HEK293 (cell line): ENCODE measurements at regions not wholly inside any gene's neighbourhood (a gene's known extent, or its start where the extent isn't known, plus 50 kb on each side); places are given as distances from the start of the nearest gene placed in this dataset.

Experiments used
- CTCF ChIA-PET: fragments of 350-600 bp; formaldehyde crosslinking; extraction: SDS; loops from one replicate; lab custom pipeline; 2021; ENCODE audit warnings: antibody characterized with exemption; lab: Yijun Ruan, JAX
- POLR2A ChIA-PET: fragments of 300-600 bp; formaldehyde crosslinking; extraction: SDS; loops from one replicate; lab custom pipeline; 2020; ENCODE audit warnings: antibody characterized with exemption, inconsistent platforms; lab: Yijun Ruan, JAX
- H3K27ac ChIP-seq: fragments of 200-500 bp; sonication (Bioruptor generic); 2 replicates; pipeline ENCODE4 v1.5.1; 2014; ENCODE audit warnings: low read depth, low read length, control low read depth, inconsistent platforms; ENCODE audit errors: extremely low read depth
- H3K36me3 ChIP-seq, 2 experiments: fragments of 200-500 bp in 1 of 2; sonication (Bioruptor generic) in 1 of 2; 1 replicate in 1 of 2; 2 replicates in 1 of 2; pipeline ENCODE4 v1.5.1; 2014 to 2017; ENCODE audit warnings: inconsistent platforms in 2 of 2, low read length in 2 of 2; ENCODE audit not compliant: control insufficient read depth in 2 of 2, insufficient read depth in 1 of 2
- H3K4me1 ChIP-seq: fragments of 200-500 bp; sonication (Bioruptor generic); 2 replicates; pipeline ENCODE4 v1.5.1; 2014; ENCODE audit warnings: mild to moderate bottlenecking, low read length, inconsistent platforms; ENCODE audit not compliant: control insufficient read depth, insufficient read depth
- H3K4me3 ChIP-seq: 2 replicates; pipeline ENCODE4 v1.5.1; 2011; ENCODE audit warnings: low read depth, mild to moderate bottlenecking, control low read depth, low read length, moderate library complexity
- H3K9me3 ChIP-seq: fragments of 200-500 bp; sonication (Bioruptor generic); 2 replicates; pipeline ENCODE4 v1.5.1; 2014; ENCODE audit warnings: low read depth, low read length, inconsistent platforms; ENCODE audit not compliant: control insufficient read depth, insufficient read depth
- ATF2 ChIP-seq: fragments of 450-650 bp; formaldehyde crosslinking; IDR thresholded peaks from 2 replicates; pipeline ENCODE4 v1.5.1; 2016; ENCODE audit warnings: missing biosample characterization, missing genetic modification characterization, low read depth
- KLF16 ChIP-seq: fragments of 450-650 bp; formaldehyde crosslinking; IDR thresholded peaks from 2 replicates; pipeline ENCODE4 v1.5.1; 2017; ENCODE audit warnings: missing biosample characterization, missing genetic modification characterization
- KLF7 ChIP-seq: fragments of 450-650 bp; formaldehyde crosslinking; IDR thresholded peaks from 2 replicates; pipeline ENCODE4 v1.5.1; 2016; ENCODE audit warnings: missing biosample characterization, missing genetic modification characterization, borderline replicate concordance
- MZF1 ChIP-seq: fragments of 450-650 bp; formaldehyde crosslinking; IDR thresholded peaks from 2 replicates; pipeline ENCODE4 v1.5.1; 2017; ENCODE audit warnings: missing biosample characterization, missing genetic modification characterization, borderline replicate concordance
- PRDM6 ChIP-seq: fragments of 450-650 bp; formaldehyde crosslinking; IDR thresholded peaks from 2 replicates; pipeline ENCODE4 v1.5.1; 2017; ENCODE audit warnings: missing biosample characterization, missing genetic modification characterization
- REPIN1 ChIP-seq: fragments of 450-650 bp; formaldehyde crosslinking; IDR thresholded peaks from 2 replicates; pipeline ENCODE4 v1.5.1; 2017; ENCODE audit warnings: missing biosample characterization, missing genetic modification characterization, low read depth
- WT1 ChIP-seq: fragments of 450-650 bp; formaldehyde crosslinking; IDR thresholded peaks from 2 replicates; pipeline ENCODE4 v1.5.1; 2016; ENCODE audit warnings: missing biosample characterization, missing genetic modification characterization
- YY1 ChIP-seq: fragments of 450-650 bp; formaldehyde crosslinking; IDR thresholded peaks from 2 replicates; pipeline ENCODE4 v1.5.1; 2018; ENCODE audit warnings: missing biosample characterization, missing genetic modification characterization
- ZBTB8A ChIP-seq: fragments of 450-650 bp; formaldehyde crosslinking; IDR thresholded peaks from 2 replicates; pipeline ENCODE4 v1.5.1; 2016; ENCODE audit warnings: missing biosample characterization, missing genetic modification characterization
- ZNF302 ChIP-seq: fragments of 450-650 bp; formaldehyde crosslinking; IDR thresholded peaks from 2 replicates; pipeline ENCODE4 v1.5.1; 2016; ENCODE audit warnings: missing biosample characterization, missing genetic modification characterization, low read depth
- ZNF324 ChIP-seq: fragments of 450-650 bp; formaldehyde crosslinking; IDR thresholded peaks from 2 replicates; pipeline ENCODE4 v1.5.1; 2016; ENCODE audit warnings: missing biosample characterization, missing genetic modification characterization
- ZNF341 ChIP-seq: fragments of 450-650 bp; formaldehyde crosslinking; IDR thresholded peaks from 2 replicates; pipeline ENCODE4; 2016; ENCODE audit warnings: low read depth, missing biosample characterization, missing genetic modification characterization
- ZNF366 ChIP-seq: fragments of 450-650 bp; formaldehyde crosslinking; conservative IDR thresholded peaks from 2 replicates; pipeline ENCODE4 v1.5.1; 2016; ENCODE audit warnings: missing biosample characterization, missing genetic modification characterization
- ZNF394 ChIP-seq: fragments of 450-650 bp; formaldehyde crosslinking; IDR thresholded peaks from 2 replicates; pipeline ENCODE4 v1.5.1; 2016; ENCODE audit warnings: missing biosample characterization, missing genetic modification characterization, mild to moderate bottlenecking, moderate library complexity, borderline replicate concordance
- ZNF416 ChIP-seq: fragments of 450-650 bp; formaldehyde crosslinking; IDR thresholded peaks from 2 replicates; pipeline ENCODE4 v1.5.1; 2016; ENCODE audit warnings: missing biosample characterization, missing genetic modification characterization
- ZNF558 ChIP-seq: fragments of 450-650 bp; formaldehyde crosslinking; IDR thresholded peaks from 2 replicates; pipeline ENCODE4 v1.5.1; 2016; ENCODE audit warnings: missing biosample characterization, missing genetic modification characterization
- ZNF561 ChIP-seq: fragments of 450-650 bp; IDR thresholded peaks from 2 replicates; pipeline ENCODE4 v1.5.1; 2018; ENCODE audit warnings: missing biosample characterization, missing genetic modification characterization, borderline replicate concordance
- ZNF621 ChIP-seq: fragments of 450-650 bp; formaldehyde crosslinking; IDR thresholded peaks from 2 replicates; pipeline ENCODE4 v1.5.1; 2017; ENCODE audit warnings: missing biosample characterization, missing genetic modification characterization
- ZNF629 ChIP-seq: fragments of 450-650 bp; formaldehyde crosslinking; IDR thresholded peaks from 2 replicates; pipeline ENCODE4 v1.5.1; 2017; ENCODE audit warnings: missing biosample characterization, missing genetic modification characterization
- ZNF654 ChIP-seq: fragments of 450-650 bp; formaldehyde crosslinking; IDR thresholded peaks from 2 replicates; pipeline ENCODE4 v1.5.1; 2016; ENCODE audit warnings: low read depth, missing biosample characterization, missing genetic modification characterization
- ZNF660 ChIP-seq: fragments of 450-650 bp; IDR thresholded peaks from 2 replicates; pipeline ENCODE4 v1.5.1; 2018; ENCODE audit warnings: missing biosample characterization, mild to moderate bottlenecking, missing genetic modification characterization
- ZNF664 ChIP-seq: fragments of 450-650 bp; formaldehyde crosslinking; IDR thresholded peaks from 2 replicates; pipeline ENCODE4 v1.5.1; 2016; ENCODE audit warnings: missing biosample characterization, missing genetic modification characterization
- ZNF768 ChIP-seq: fragments of 450-650 bp; formaldehyde crosslinking; IDR thresholded peaks from 2 replicates; pipeline ENCODE4 v1.5.1; 2018; ENCODE audit warnings: missing biosample characterization, mild to moderate bottlenecking, missing genetic modification characterization
- ZSCAN30 ChIP-seq: fragments of 450-650 bp; IDR thresholded peaks from 2 replicates; pipeline ENCODE4 v1.5.1; 2018; ENCODE audit warnings: missing biosample characterization, mild to moderate bottlenecking, missing genetic modification characterization, moderate library complexity

GRCh38 chr12:125773033-125773640 lies 707.9 kb downstream of the AACS start:
- TF ChIP-seq ZNF341 (tag by site-specific recombination) (no peak), ZNF416 (tag by site-specific recombination) (no peak), ZNF664 (tag by site-specific recombination) (no peak), ZBTB8A (no peak), ZNF561 (no peak), ZNF558 (tag by site-specific recombination) (no peak), ZNF660 (tag by site-specific recombination) (0 out of 2 replicates have a peak, but pooled peaks have one; percentile 34), ZNF366 (tag by site-specific recombination) (no peak), ATF2 (tag by site-specific recombination) (peak; percentile 61; the same call in 1 of the 2 replicates), KLF7 (tag by site-specific recombination) (no peak), REPIN1 (tag by site-specific recombination) (no peak), ZNF654 (tag by site-specific recombination) (peak; percentile 30; the same call in 1 of the 2 replicates), ZNF621 (tag by site-specific recombination) (no peak)
- no peak overlapping the region for H3K27ac ChIP-seq
- no peaks in the 10 kb centered on the region for H3K4me1 ChIP-seq
- ChIA-PET CTCF (interaction anchor here (0.6 to 0.8 kb wide), 4 partner anchors 47 to 1464 kb away, joined by 3 to 4 read pairs (median 4); no protein-coding TSS in a partner anchor), POLR2A (no interaction called here)
- no peak overlapping the region for H3K4me3 ChIP-seq
- no peaks in the 10 kb centered on the region for H3K36me3 ChIP-seq
- H3K9me3 ChIP-seq = no peaks in the 10 kb centered on the region

- TF ChIP-seq ZNF366 (tag by site-specific recombination) (no peak), ZNF394 (tag by site-specific recombination) (no peak), ZNF302 (tag by site-specific recombination) (no peak), YY1 (tag by site-specific recombination) (no peak), ZSCAN30 (no peak), KLF16 (tag by site-specific recombination) (no peak), MZF1 (tag by site-specific recombination) (no peak), ZNF324 (tag by site-specific recombination) (no peak), ZNF768 (tag by site-specific recombination) (no peak), ZNF629 (tag by site-specific recombination) (no peak), PRDM6 (tag by site-specific recombination) (no peak), WT1 (tag by site-specific recombination) (no peak)
- Histone ChIP-seq H3K27ac (no peak overlapping the region), H3K9me3 (no peaks in the 10 kb centered on the region), H3K4me3 (no peak overlapping the region), H3K36me3 (no peaks in the 10 kb centered on the region), H3K4me1 (no peaks in the 10 kb centered on the region)
- CTCF ChIA-PET = no interaction called here
- POLR2A ChIA-PET = no interaction called here
Measured at GRCh38 chr12:125775507-125775906, 710.3 kb downstream of the AACS start.
